C4-2B (cell line): ENCODE measurements at regions not wholly inside any gene's neighbourhood (a gene's known extent, or its start where the extent isn't known, plus 50 kb on each side); places are given as distances from the start of the nearest gene placed in this dataset.

Experiments
- CTCF ChIP-seq: fragments of 450-650 bp; conservative IDR thresholded peaks from 2 replicates; pipeline ENCODE4 v1.5.1; 2017; ENCODE audit warnings: mild to moderate bottlenecking
- ZFX ChIP-seq: fragments of 450-650 bp; IDR thresholded peaks from 2 replicates; pipeline ENCODE4 v1.6.1; 2017

GRCh38 chrX:142711796-142712290 is 313.9 kb upstream of the SPANXN4 start:
- TF ChIP-seq CTCF = no peak
- no peak for TF ChIP-seq ZFX
